Hepatic stellate cell (primary cell): ENCODE measurements at regions not wholly inside any gene's neighbourhood (a gene's known extent, or its start where the extent isn't known, plus 50 kb on each side); places are given as distances from the start of the nearest gene placed in this dataset.
A peak's percentile ranks its signal among the peaks of the same experiment; 100 is the strongest.
"Not testable (repeated sequence)": the region's sequence is repeated elsewhere in the genome, so short reads cannot be mapped to it uniquely, and the experiment has no call there.

Experiments used
- DNase-seq: peaks from one replicate; pipeline ENCODE4 v3.0.0; 2011; ENCODE audit warnings: low spot score

GRCh38 chr5:56421246-56422075 is 188.3 kb upstream of the ANKRD55 start:
- DNase-seq: no peak

- no peak for DNase-seq
These were observed 187.2 kb upstream of the ANKRD55 start for GRCh38 chr5:56420323-56420722.

- DNase-seq: no peak
These were observed 186.5 kb upstream of the ANKRD55 start for GRCh38 chr5:56419667-56420066.

- DNase-seq: peak; percentile 53
These were observed 182.2 kb upstream of the ANKRD55 start for GRCh38 chr5:56415356-56415765.

GRCh38 chr5:56414066-56414465 is 180.9 kb upstream of the ANKRD55 start:
- no peak for DNase-seq

- no peak for DNase-seq
These were observed 180.4 kb upstream of the ANKRD55 start for GRCh38 chr5:56413546-56413945.

- no peak for DNase-seq
These were observed 179.7 kb upstream of the ANKRD55 start for GRCh38 chr5:56412601-56413379.

GRCh38 chr5:56410696-56411095 is 177.6 kb upstream of the ANKRD55 start:
- no peak for DNase-seq

GRCh38 chr5:56409331-56410190 is 176.4 kb upstream of the ANKRD55 start:
- DNase-seq: peak; percentile 81

GRCh38 chr5:56406838-56407237 is 173.7 kb upstream of the ANKRD55 start:
- no peak for DNase-seq

GRCh38 chr5:56406221-56406620 is 173.1 kb upstream of the ANKRD55 start:
- no peak for DNase-seq

- no peak for DNase-seq
These were observed 172.2 kb upstream of the ANKRD55 start for GRCh38 chr5:56405116-56405908.

- no peak for DNase-seq
These were observed 169.4 kb upstream of the ANKRD55 start for GRCh38 chr5:56402266-56403220.

GRCh38 chr5:56397796-56398195 is 164.7 kb upstream of the ANKRD55 start:
- DNase-seq: not testable (repeated sequence)

GRCh38 chr5:56396634-56397033 is 163.5 kb upstream of the ANKRD55 start:
- no peak for DNase-seq

- no peak for DNase-seq
These were observed 156.1 kb upstream of the ANKRD55 start for GRCh38 chr5:56389261-56389660.

- no peak for DNase-seq
These were observed 155.3 kb upstream of the ANKRD55 start for GRCh38 chr5:56388229-56388985.

GRCh38 chr5:56386046-56386445 is 152.9 kb upstream of the ANKRD55 start:
- DNase-seq: no peak

GRCh38 chr5:56384186-56384585 is 151.1 kb upstream of the ANKRD55 start:
- DNase-seq: peak; percentile 73

GRCh38 chr5:56383761-56384160 is 150.6 kb upstream of the ANKRD55 start:
- peak; percentile 60 for DNase-seq
